ENCODE measurements at regions not wholly inside any gene's neighbourhood (a gene's known extent, or its start where the extent isn't known, plus 50 kb on each side); places are given as distances from the start of the nearest gene placed in this dataset.

DNA sequence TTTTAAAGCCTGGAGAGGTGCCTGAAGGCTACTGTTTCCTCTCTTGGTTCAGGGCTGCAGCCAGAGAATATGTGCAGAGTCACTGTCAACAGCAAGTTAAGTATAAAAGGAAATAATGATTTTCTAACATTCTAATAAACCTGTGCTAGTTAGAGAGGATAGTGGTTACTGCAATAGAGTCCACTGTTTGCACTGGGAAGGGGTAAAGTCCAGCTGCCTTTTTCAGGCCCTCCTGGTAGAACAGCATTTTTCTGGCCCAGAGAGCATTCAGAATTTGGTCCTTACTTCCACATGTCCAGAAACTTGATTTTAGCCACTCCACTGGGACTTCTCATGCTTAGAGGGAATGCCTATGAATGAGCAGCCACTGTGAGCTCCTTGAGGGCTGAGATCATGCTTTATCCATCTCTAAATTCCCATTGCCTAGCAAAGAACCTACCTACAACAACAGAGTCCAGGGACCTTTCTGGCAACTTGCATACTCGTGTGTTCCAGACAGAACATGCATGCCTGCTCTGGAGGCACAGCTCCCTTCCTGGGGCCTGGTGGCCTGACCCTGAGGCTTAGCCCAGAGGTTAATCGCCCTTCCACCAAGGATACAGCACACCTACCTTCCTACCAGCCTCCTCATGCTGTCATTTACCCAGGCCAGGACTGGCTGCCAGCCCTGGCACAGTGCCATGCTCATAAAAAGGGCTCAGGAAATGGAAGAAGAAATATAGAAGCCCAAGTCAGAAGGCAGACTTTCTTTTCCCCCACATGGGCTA is 50.3 kb upstream of the ATP13A3 start:
- peak; percentile 73 for DNase-seq (ENCODE audit: low spot score)

All from ureter (tissue), 1 donor.